Mesendoderm (in vitro differentiated cells): ENCODE measurements at regions not wholly inside any gene's neighbourhood (a gene's known extent, or its start where the extent isn't known, plus 50 kb on each side); places are given as distances from the start of the nearest gene placed in this dataset.

Experiments
- DNase-seq: peaks from one replicate; pipeline ENCODE4 v3.0.0; 2013
- H2AK5ac ChIP-seq: 2 replicates; pipeline ENCODE4 v1.6.1; 2013; ENCODE audit warnings: low read length, inconsistent platforms
- H2BK120ac ChIP-seq: 2 replicates; pipeline ENCODE4 v1.6.1; 2013; ENCODE audit warnings: low read depth, mild to moderate bottlenecking, low read length, moderate library complexity, mixed read lengths
- H2BK15ac ChIP-seq: replicated peaks from 2 replicates; pipeline ENCODE4 v1.6.1; 2013; ENCODE audit warnings: low read depth, mild to moderate bottlenecking, moderate library complexity
- H2BK5ac ChIP-seq: 2 replicates; pipeline ENCODE4 v1.6.1; 2013; ENCODE audit warnings: low read length, inconsistent platforms
- H3K18ac ChIP-seq: 2 replicates; pipeline ENCODE4 v1.6.1; 2013; ENCODE audit warnings: mild to moderate bottlenecking, low read length, mixed read lengths
- H3K23ac ChIP-seq: one replicate; pipeline ENCODE4 v1.6.1; 2013; ENCODE audit warnings: low read length
- H3K27ac ChIP-seq: 2 replicates; pipeline ENCODE4 v1.5.1; 2013; ENCODE audit warnings: low read depth, mild to moderate bottlenecking, inconsistent platforms, low read length, moderate library complexity
- H3K27me3 ChIP-seq: 2 replicates; pipeline ENCODE4 v1.6.1; 2013; ENCODE audit warnings: low read length, control low read depth, mild to moderate bottlenecking, inconsistent platforms; ENCODE audit not compliant: insufficient read depth, poor library complexity
- H3K36me3 ChIP-seq: 2 replicates; pipeline ENCODE4 v1.6.1; 2013; ENCODE audit warnings: low read length, inconsistent platforms; ENCODE audit not compliant: control insufficient read depth, insufficient read depth
- H3K4ac ChIP-seq: one replicate; pipeline ENCODE4 v1.6.1; 2013; ENCODE audit warnings: low read depth, mild to moderate bottlenecking, low read length, moderate library complexity
- H3K4me1 ChIP-seq: 2 replicates; pipeline ENCODE4 v1.6.1; 2013; ENCODE audit warnings: low read depth, low read length, inconsistent platforms; ENCODE audit not compliant: control insufficient read depth
- H3K4me2 ChIP-seq: 2 replicates; pipeline ENCODE4 v1.6.1; 2013; ENCODE audit warnings: low read length
- H3K4me3 ChIP-seq: 2 replicates; pipeline ENCODE4 v1.5.1; 2013; ENCODE audit warnings: mild to moderate bottlenecking, low read length
- H3K56ac ChIP-seq: one replicate; pipeline ENCODE4 v1.6.1; 2013; ENCODE audit warnings: low read length
- H3K79me1 ChIP-seq: 2 replicates; pipeline ENCODE4 v1.6.1; 2013; ENCODE audit warnings: low read length, inconsistent platforms
- H3K79me2 ChIP-seq: 2 replicates; pipeline ENCODE4 v1.6.1; 2013; ENCODE audit warnings: mild to moderate bottlenecking, low read length; ENCODE audit not compliant: control insufficient read depth, insufficient read depth
- H3K9ac ChIP-seq: 2 replicates; pipeline ENCODE4 v1.6.1; 2013; ENCODE audit warnings: low read length, inconsistent platforms
- H4K5ac ChIP-seq: one replicate; pipeline ENCODE4 v1.6.1; 2013; ENCODE audit warnings: low read length
- H4K8ac ChIP-seq: one replicate; pipeline ENCODE4 v1.6.1; 2013; ENCODE audit warnings: low read depth, mild to moderate bottlenecking, control low read depth, low read length, moderate library complexity
- WGBS: extraction: QIAGEN DNeasy Blood & Tissue Kit; methylation state at CpG from one replicate; pipeline ENCODE4 v1.1.7; 2013; ENCODE audit warnings: low lambda C conversion rate, missing lambda C conversion rate; ENCODE audit not compliant: insufficient coverage; ENCODE audit errors: extremely low coverage; 5-methylcytosine and 5-hydroxymethylcytosine counted together

DNA sequence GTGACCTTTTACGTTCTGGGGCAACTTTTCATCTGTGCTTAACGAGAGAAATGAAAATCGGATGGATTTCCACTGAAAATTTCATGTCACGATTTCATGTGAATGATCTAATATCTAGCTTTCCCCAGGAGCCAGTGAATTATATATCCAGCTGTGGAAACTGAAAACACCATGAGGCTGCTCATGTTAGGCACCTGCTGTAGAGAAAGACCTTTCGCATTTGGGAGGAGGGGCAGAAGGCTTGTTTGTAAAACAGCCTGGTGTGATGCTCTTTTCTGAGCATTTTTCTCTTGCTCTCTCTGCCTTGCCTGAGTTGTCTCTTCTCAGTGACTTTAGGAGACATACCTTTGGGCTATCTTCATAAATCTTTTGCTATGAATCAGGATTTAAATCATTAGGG lies 84.6 kb upstream of the CYP1B1 start:
- no peak overlapping the region for H2BK120ac ChIP-seq
- H2BK15ac ChIP-seq, result no peak overlapping the region
- no peak overlapping the region for H3K18ac ChIP-seq
- H3K79me1 ChIP-seq, result no peaks in the 10 kb centered on the region
- H4K8ac ChIP-seq, result no peak overlapping the region
- no CpG with 5 or more reads among the region's 5 CpGs for WGBS
- no peak overlapping the region for H3K56ac ChIP-seq
- no peak overlapping the region for H3K4me2 ChIP-seq
- H3K27ac ChIP-seq, result no peak overlapping the region
- H2AK5ac ChIP-seq, result no peak overlapping the region
- no peaks in the 10 kb centered on the region for H3K4me1 ChIP-seq
- no peaks in the 10 kb centered on the region for H3K36me3 ChIP-seq
- DNase-seq, result no peak
- H3K23ac ChIP-seq, result no peak overlapping the region
- H3K4me3 ChIP-seq, result no peak overlapping the region
- H3K4ac ChIP-seq, result no peak overlapping the region
- no peaks in the 10 kb centered on the region for H3K27me3 ChIP-seq
- H3K9ac ChIP-seq, result no peak overlapping the region
- no peaks in the 10 kb centered on the region for H3K79me2 ChIP-seq
- no peak overlapping the region for H2BK5ac ChIP-seq
- H4K5ac ChIP-seq, result no peak overlapping the region

DNA sequence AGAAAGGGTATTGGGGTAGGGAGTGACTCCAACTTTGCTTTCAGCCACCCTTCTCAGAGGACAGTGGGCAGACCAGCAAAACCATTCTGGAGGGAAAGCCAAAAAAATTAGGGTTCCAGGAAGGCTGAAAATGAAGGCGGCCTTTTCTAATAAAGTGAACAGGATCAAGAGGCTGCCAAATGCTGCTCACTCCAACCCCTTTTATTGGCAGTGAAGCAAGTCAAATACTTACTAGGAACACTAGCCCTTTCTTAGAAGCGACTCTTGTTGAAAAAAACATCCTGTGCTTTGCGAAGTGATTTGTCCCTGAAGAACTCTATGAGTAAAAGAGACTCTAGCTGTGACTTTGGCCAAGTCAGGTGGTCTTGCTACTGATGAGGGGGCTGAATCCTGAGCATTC lies 83.6 kb upstream of the CYP1B1 start:
- peaks cover under 1% of the 10 kb centered on the region for H3K4me1 ChIP-seq
- H2AK5ac ChIP-seq, result no peak overlapping the region
- no peak overlapping the region for H3K9ac ChIP-seq
- H3K56ac ChIP-seq, result no peak overlapping the region
- H3K27ac ChIP-seq, result no peak overlapping the region
- WGBS, result no CpG with 5 or more reads among the region's 3 CpGs
- no peak overlapping the region for H3K18ac ChIP-seq
- H3K23ac ChIP-seq, result no peak overlapping the region
- H3K79me2 ChIP-seq, result no peaks in the 10 kb centered on the region
- H4K8ac ChIP-seq, result no peak overlapping the region
- H4K5ac ChIP-seq, result no peak overlapping the region
- H3K27me3 ChIP-seq, result no peaks in the 10 kb centered on the region
- no peak overlapping the region for H2BK15ac ChIP-seq
- no peak overlapping the region for H2BK120ac ChIP-seq
- H3K4me3 ChIP-seq, result no peak overlapping the region
- no peaks in the 10 kb centered on the region for H3K36me3 ChIP-seq
- no peak overlapping the region for H3K4ac ChIP-seq
- no peak overlapping the region for H3K4me2 ChIP-seq
- H2BK5ac ChIP-seq, result no peak overlapping the region
- no peaks in the 10 kb centered on the region for H3K79me1 ChIP-seq
- DNase-seq, result no peak

DNA sequence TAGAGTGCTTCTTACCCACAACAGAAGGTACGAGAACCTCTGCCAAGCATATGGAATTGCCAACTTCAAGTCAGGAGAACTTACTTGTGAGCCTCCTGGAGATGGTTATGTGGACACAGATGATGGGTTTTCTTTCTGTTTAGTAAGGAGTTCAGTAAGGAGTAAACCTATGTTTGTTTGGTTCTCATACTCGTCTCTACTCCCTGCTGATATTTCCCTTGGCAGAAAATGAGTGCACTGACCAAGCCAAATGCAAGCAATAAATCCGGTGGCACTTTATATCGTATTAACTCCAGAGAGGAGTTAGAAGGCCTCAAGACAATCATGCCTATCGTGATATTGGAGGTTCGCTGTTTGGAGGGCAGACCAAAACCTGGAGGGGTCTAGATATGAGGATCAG lies 83.2 kb upstream of the CYP1B1 start:
- Histone ChIP-seq H3K79me2 (no peaks in the 10 kb centered on the region), H3K18ac (no peak overlapping the region), H2BK5ac (no peak overlapping the region), H2AK5ac (no peak overlapping the region), H4K5ac (no peak overlapping the region), H3K27me3 (no peaks in the 10 kb centered on the region), H2BK120ac (no peak overlapping the region), H3K4ac (no peak overlapping the region), H2BK15ac (no peak overlapping the region), H3K56ac (no peak overlapping the region), H3K36me3 (no peaks in the 10 kb centered on the region), H3K27ac (no peak overlapping the region), H4K8ac (no peak overlapping the region), H3K23ac (no peak overlapping the region), H3K79me1 (no peaks in the 10 kb centered on the region), H3K4me1 (peaks cover 4% of the 10 kb centered on the region), H3K4me3 (no peak overlapping the region), H3K9ac (no peak overlapping the region), H3K4me2 (no peak overlapping the region)
- DNase-seq, result no peak
- WGBS, result no CpG with 5 or more reads among the region's 6 CpGs

DNA sequence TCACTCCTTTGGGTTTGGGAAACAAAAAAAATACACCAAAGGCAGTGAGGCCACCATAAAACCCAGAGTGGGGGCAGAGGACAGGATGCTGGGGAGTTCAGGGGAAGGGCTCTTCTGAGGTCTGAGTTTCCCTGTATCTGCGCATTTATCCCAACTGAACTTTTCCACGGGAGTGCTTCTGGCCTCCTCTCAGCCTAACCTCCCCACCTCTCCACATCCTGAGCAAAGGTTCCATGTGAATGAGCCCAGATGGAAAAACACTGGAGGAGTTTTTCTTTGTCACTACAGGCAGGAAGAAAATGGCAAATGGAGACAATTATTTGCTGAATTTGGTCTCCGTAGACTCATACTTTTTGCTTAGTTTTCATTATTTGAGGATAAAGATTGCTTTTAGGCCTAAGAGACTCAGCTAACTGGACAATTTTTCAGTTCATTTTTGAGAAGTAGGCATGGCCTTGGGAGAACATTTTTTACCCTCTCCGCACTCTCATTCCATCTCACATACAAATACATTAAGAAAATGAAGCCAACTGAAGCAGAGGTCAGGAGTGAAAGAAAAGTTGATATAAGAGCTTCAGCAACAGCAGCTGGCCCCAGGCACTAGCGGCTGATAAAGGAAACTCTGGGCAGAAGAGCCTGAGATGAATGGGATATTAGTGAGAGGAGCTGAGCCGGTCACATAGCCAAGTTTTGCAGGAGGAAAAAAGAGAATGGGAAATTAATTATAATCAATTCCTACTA lies 82.6 kb upstream of the CYP1B1 start:
- Histone ChIP-seq H3K4me2 (no peak overlapping the region), H3K23ac (no peak overlapping the region), H3K36me3 (no peaks in the 10 kb centered on the region), H3K27ac (no peak overlapping the region), H3K79me1 (no peaks in the 10 kb centered on the region), H4K8ac (no peak overlapping the region), H3K79me2 (no peaks in the 10 kb centered on the region), H3K9ac (no peak overlapping the region), H2BK5ac (no peak overlapping the region), H3K4ac (no peak overlapping the region), H3K27me3 (no peaks in the 10 kb centered on the region), H4K5ac (no peak overlapping the region), H2BK15ac (no peak overlapping the region), H3K56ac (no peak overlapping the region), H2AK5ac (no peak overlapping the region), H2BK120ac (no peak overlapping the region), H3K18ac (no peak overlapping the region), H3K4me1 (peaks cover 4% of the 10 kb centered on the region), H3K4me3 (no peak overlapping the region)
- WGBS, result no CpG with 5 or more reads among the region's 6 CpGs
- no peak for DNase-seq

DNA sequence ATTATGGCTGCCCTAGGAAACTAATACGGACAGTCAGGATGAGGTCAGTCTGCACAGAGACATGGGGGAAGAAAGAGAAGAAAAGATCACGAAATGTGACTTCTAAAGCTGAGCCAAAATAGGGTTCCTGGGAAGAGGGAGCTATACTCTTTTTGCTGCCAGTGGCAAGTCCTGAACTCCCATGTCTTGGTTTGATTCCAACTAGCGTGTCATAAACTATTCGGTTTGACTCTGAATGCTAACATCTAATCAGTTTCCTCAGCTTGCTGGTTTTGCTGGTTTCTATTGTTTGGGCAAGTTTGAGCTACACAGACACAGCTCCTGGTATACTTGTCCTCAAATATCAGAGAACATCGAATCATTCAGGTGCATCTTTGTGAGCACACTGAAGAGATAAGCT lies 80.5 kb upstream of the CYP1B1 start:
- Histone ChIP-seq H3K9ac (no peak overlapping the region), H4K5ac (no peak overlapping the region), H2BK15ac (no peak overlapping the region), H3K18ac (no peak overlapping the region), H3K27me3 (no peaks in the 10 kb centered on the region), H3K4me1 (peaks cover 4% of the 10 kb centered on the region), H2BK120ac (no peak overlapping the region), H3K4ac (no peak overlapping the region), H2AK5ac (no peak overlapping the region), H3K4me3 (no peak overlapping the region), H2BK5ac (no peak overlapping the region), H4K8ac (no peak overlapping the region), H3K27ac (no peak overlapping the region), H3K79me2 (no peaks in the 10 kb centered on the region), H3K4me2 (no peak overlapping the region), H3K56ac (no peak overlapping the region), H3K23ac (no peak overlapping the region), H3K36me3 (no peaks in the 10 kb centered on the region), H3K79me1 (no peaks in the 10 kb centered on the region)
- no CpG with 5 or more reads among the region's 5 CpGs for WGBS
- no peak for DNase-seq

DNA sequence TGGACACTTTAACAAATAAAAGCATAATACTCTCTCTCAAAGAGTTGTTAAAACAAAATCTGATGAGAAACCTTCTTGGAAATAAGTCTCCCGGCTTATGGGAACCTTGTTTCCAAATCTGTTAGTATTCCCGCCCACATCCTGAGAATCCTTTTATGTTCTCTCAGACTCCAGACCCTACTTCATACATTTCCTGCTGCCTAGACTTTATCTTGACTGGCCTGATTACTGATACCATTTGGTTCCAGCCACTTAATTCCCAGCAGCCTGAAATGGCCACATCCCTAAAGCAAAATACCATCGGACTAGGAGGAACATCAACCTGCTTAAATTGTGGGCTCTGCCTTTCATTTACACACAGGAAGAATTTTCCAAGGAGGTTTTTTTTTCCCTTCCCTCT lies 79.1 kb upstream of the CYP1B1 start:
- no peak overlapping the region for H3K4me3 ChIP-seq
- WGBS, result no CpG with 5 or more reads among the region's 3 CpGs
- peak; percentile 80 for DNase-seq

More for the DNA sequence above, 79.1 kb upstream of the CYP1B1 start:
- Histone ChIP-seq H3K4me2 (no peak overlapping the region), H2AK5ac (no peak overlapping the region), H3K4ac (no peak overlapping the region), H3K79me1 (no peaks in the 10 kb centered on the region), H3K4me1 (peaks cover 4% of the 10 kb centered on the region), H3K23ac (no peak overlapping the region), H4K8ac (no peak overlapping the region), H3K79me2 (no peaks in the 10 kb centered on the region), H2BK15ac (no peak overlapping the region), H3K27me3 (no peaks in the 10 kb centered on the region), H3K27ac (no peak overlapping the region), H2BK120ac (no peak overlapping the region), H4K5ac (no peak overlapping the region), H3K18ac (no peak overlapping the region), H2BK5ac (no peak overlapping the region), H3K56ac (no peak overlapping the region), H3K36me3 (no peaks in the 10 kb centered on the region), H3K9ac (no peak overlapping the region)
